ENCODE measurements at regions not wholly inside any gene's neighbourhood (a gene's known extent, or its start where the extent isn't known, plus 50 kb on each side); places are given as distances from the start of the nearest gene placed in this dataset.

DNA sequence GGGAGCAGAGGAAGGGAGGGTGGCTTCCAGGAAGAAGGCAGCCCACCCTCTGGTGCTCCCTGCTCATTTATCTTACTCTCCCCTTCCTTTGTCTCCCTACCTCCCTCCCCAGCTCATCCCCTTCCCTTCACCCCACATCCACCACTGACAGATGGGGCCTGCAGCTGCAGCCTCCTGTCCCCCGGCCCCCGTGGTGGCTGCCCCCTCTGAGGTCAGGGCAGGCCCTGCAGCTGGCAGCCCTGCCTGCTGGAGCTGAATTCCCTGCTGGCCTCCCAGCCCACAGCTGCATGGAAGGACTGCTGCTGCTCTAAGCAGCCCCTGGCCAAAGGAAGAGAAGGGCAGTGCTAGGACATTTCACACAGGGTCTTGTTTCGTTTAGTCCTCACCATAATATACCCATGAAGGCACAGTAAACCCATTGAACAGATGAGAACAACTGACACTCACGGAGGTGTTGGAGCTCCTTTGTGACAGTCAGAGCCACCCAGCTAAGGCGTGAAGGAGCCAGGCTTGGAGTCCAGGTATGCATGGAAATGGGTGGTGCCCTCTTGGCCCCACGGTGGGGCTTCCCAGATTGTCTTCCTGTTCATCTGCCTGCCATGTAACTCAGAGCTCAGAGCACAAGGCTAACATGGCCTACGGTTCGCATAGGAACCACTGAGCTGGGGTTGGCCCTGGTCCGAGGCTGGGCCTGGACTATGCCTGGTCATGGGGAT lies 121.7 kb upstream of the PRR20G start:
- TF ChIP-seq, protein P1, sequence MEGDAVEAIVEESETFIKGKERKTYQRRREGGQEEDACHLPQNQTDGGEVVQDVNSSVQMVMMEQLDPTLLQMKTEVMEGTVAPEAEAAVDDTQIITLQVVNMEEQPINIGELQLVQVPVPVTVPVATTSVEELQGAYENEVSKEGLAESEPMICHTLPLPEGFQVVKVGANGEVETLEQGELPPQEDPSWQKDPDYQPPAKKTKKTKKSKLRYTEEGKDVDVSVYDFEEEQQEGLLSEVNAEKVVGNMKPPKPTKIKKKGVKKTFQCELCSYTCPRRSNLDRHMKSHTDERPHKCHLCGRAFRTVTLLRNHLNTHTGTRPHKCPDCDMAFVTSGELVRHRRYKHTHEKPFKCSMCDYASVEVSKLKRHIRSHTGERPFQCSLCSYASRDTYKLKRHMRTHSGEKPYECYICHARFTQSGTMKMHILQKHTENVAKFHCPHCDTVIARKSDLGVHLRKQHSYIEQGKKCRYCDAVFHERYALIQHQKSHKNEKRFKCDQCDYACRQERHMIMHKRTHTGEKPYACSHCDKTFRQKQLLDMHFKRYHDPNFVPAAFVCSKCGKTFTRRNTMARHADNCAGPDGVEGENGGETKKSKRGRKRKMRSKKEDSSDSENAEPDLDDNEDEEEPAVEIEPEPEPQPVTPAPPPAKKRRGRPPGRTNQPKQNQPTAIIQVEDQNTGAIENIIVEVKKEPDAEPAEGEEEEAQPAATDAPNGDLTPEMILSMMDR (IDR thresholded peaks at IDR 0.05) = no peak
- no peak for TF ChIP-seq POLR2A (IDR thresholded peaks at IDR 0.05)
